BLaER1 (cell line): ENCODE measurements at regions not wholly inside any gene's neighbourhood (a gene's known extent, or its start where the extent isn't known, plus 50 kb on each side); places are given as distances from the start of the nearest gene placed in this dataset.

ENCODE experiments used
- H3K27ac ChIP-seq: shearing (Covaris generic); formaldehyde crosslinking; 2 replicates; pipeline ENCODE4 v1.8.1; 2022
- H3K27me3 ChIP-seq: shearing (Covaris generic); formaldehyde crosslinking; 2 replicates; pipeline ENCODE4 v1.8.1; 2022
- H3K36me3 ChIP-seq: shearing (Covaris generic); formaldehyde crosslinking; 2 replicates; pipeline ENCODE4 v1.8.1; 2022
- H3K4me1 ChIP-seq: shearing (Covaris generic); formaldehyde crosslinking; 2 replicates; pipeline ENCODE4 v1.8.1; 2022
- H3K4me2 ChIP-seq: shearing (Covaris generic); formaldehyde crosslinking; 2 replicates; pipeline ENCODE4 v1.8.1; 2022
- H3K4me3 ChIP-seq: shearing (Covaris generic); formaldehyde crosslinking; 2 replicates; pipeline ENCODE4 v1.8.1; 2022
- H3K9ac ChIP-seq: shearing (Covaris generic); formaldehyde crosslinking; 2 replicates; pipeline ENCODE4 v1.8.1; 2022
- H3K9me3 ChIP-seq: shearing (Covaris generic); formaldehyde crosslinking; 2 replicates; pipeline ENCODE4 v1.8.1; 2022
- H4K20me1 ChIP-seq: shearing (Covaris generic); formaldehyde crosslinking; 2 replicates; pipeline ENCODE4 v1.8.1; 2022
- Cebpa-rat ChIP-seq: shearing (Covaris generic); IDR thresholded peaks from 2 replicates; pipeline ENCODE4 v1.8.1; 2022

GRCh38 chr10:90352288-90352687 lies 505.6 kb downstream of the HTR7 start:
- Histone ChIP-seq H3K9ac (no peak overlapping the region), H3K36me3 (no peaks in the 10 kb centered on the region), H3K27ac (no peak overlapping the region)

GRCh38 chr10:90354914-90355313 lies 502.9 kb downstream of the HTR7 start:
- Histone ChIP-seq H3K27me3 (no peaks in the 10 kb centered on the region), H3K27ac (no peak overlapping the region), H3K4me2 (no peak overlapping the region), H4K20me1 (no peaks in the 10 kb centered on the region), H3K4me1 (no peaks in the 10 kb centered on the region), H3K36me3 (no peaks in the 10 kb centered on the region), H3K4me3 (no peak overlapping the region), H3K9ac (no peak overlapping the region), H3K9me3 (no peaks in the 10 kb centered on the region)
- TF ChIP-seq Cebpa-rat = no peak

More at GRCh38 chr10:90352288-90352687, 505.6 kb downstream of the HTR7 start:
- Histone ChIP-seq H4K20me1 (no peaks in the 10 kb centered on the region), H3K4me2 (no peak overlapping the region), H3K4me3 (no peak overlapping the region), H3K4me1 (no peaks in the 10 kb centered on the region), H3K9me3 (no peaks in the 10 kb centered on the region), H3K27me3 (no peaks in the 10 kb centered on the region)
- TF ChIP-seq Cebpa-rat = no peak

- Histone ChIP-seq H3K4me2 (no peak overlapping the region), H4K20me1 (no peaks in the 10 kb centered on the region), H3K36me3 (no peaks in the 10 kb centered on the region), H3K9ac (no peak overlapping the region), H3K4me1 (no peaks in the 10 kb centered on the region), H3K27me3 (no peaks in the 10 kb centered on the region), H3K4me3 (no peak overlapping the region), H3K9me3 (no peaks in the 10 kb centered on the region), H3K27ac (no peak overlapping the region)
- no peak for TF ChIP-seq Cebpa-rat
Observed at GRCh38 chr10:90363799-90364483, 493.9 kb downstream of the HTR7 start.

GRCh38 chr10:90372451-90372850 lies 485.4 kb downstream of the HTR7 start:
- peaks cover 6% of the 10 kb centered on the region; the same call in 1 of the 2 replicates for H3K9me3 ChIP-seq
- H3K27ac ChIP-seq = no peak overlapping the region
- H3K4me2 ChIP-seq = no peak overlapping the region
- no peak overlapping the region for H3K4me3 ChIP-seq
- no peaks in the 10 kb centered on the region for H3K4me1 ChIP-seq
- no peaks in the 10 kb centered on the region for H3K27me3 ChIP-seq
- H3K36me3 ChIP-seq = no peaks in the 10 kb centered on the region
- no peaks in the 10 kb centered on the region for H4K20me1 ChIP-seq
- no peak overlapping the region for H3K9ac ChIP-seq
- no peak for TF ChIP-seq Cebpa-rat

GRCh38 chr10:90373911-90374310 lies 483.9 kb downstream of the HTR7 start:
- H3K9ac ChIP-seq = no peak overlapping the region
- H4K20me1 ChIP-seq = no peaks in the 10 kb centered on the region
- no peak overlapping the region for H3K27ac ChIP-seq
- H3K4me3 ChIP-seq = no peak overlapping the region
- no peak overlapping the region for H3K4me2 ChIP-seq
- no peaks in the 10 kb centered on the region for H3K4me1 ChIP-seq
- no peak for TF ChIP-seq Cebpa-rat
- H3K27me3 ChIP-seq = no peaks in the 10 kb centered on the region
- no peaks in the 10 kb centered on the region for H3K36me3 ChIP-seq
- H3K9me3 ChIP-seq = peaks cover 6% of the 10 kb centered on the region; the same call in 1 of the 2 replicates

- no peaks in the 10 kb centered on the region for H4K20me1 ChIP-seq
- no peak for TF ChIP-seq Cebpa-rat
- no peaks in the 10 kb centered on the region for H3K36me3 ChIP-seq
Observed at GRCh38 chr10:90378524-90379076, 479.2 kb downstream of the HTR7 start.

GRCh38 chr10:90381468-90381867 lies 476.4 kb downstream of the HTR7 start:
- no peak overlapping the region for H3K27ac ChIP-seq
- H3K4me1 ChIP-seq = peaks cover 5% of the 10 kb centered on the region
- H3K9me3 ChIP-seq = no peaks in the 10 kb centered on the region
- H3K4me3 ChIP-seq = no peak overlapping the region
- no peak overlapping the region for H3K4me2 ChIP-seq
- H3K36me3 ChIP-seq = no peaks in the 10 kb centered on the region
- H3K27me3 ChIP-seq = no peaks in the 10 kb centered on the region
- no peak overlapping the region for H3K9ac ChIP-seq
- H4K20me1 ChIP-seq = no peaks in the 10 kb centered on the region
- TF ChIP-seq Cebpa-rat = no peak

More at GRCh38 chr10:90378524-90379076, 479.2 kb downstream of the HTR7 start:
- H3K4me2 ChIP-seq = no peak overlapping the region
- H3K9ac ChIP-seq = no peak overlapping the region
- H3K4me1 ChIP-seq = no peaks in the 10 kb centered on the region
- no peaks in the 10 kb centered on the region for H3K9me3 ChIP-seq
- H3K4me3 ChIP-seq = no peak overlapping the region
- no peak overlapping the region for H3K27ac ChIP-seq
- H3K27me3 ChIP-seq = no peaks in the 10 kb centered on the region

GRCh38 chr10:90389876-90390275 lies 468.0 kb downstream of the HTR7 start:
- H3K9ac ChIP-seq = no peak overlapping the region
- no peak for TF ChIP-seq Cebpa-rat
- H4K20me1 ChIP-seq = no peaks in the 10 kb centered on the region
- peaks cover 17% of the 10 kb centered on the region for H3K4me1 ChIP-seq
- no peak overlapping the region for H3K27ac ChIP-seq
- H3K9me3 ChIP-seq = no peaks in the 10 kb centered on the region
- no peaks in the 10 kb centered on the region for H3K36me3 ChIP-seq
- H3K4me2 ChIP-seq = no peak overlapping the region
- no peak overlapping the region for H3K4me3 ChIP-seq
- H3K27me3 ChIP-seq = no peaks in the 10 kb centered on the region

- no peak overlapping the region for H3K4me3 ChIP-seq
- H4K20me1 ChIP-seq = no peaks in the 10 kb centered on the region
- no peak overlapping the region for H3K27ac ChIP-seq
- H3K4me1 ChIP-seq = peaks cover 6% of the 10 kb centered on the region; the same call in 1 of the 2 replicates
- no peaks in the 10 kb centered on the region for H3K27me3 ChIP-seq
- no peaks in the 10 kb centered on the region for H3K36me3 ChIP-seq
- H3K4me2 ChIP-seq = no peak overlapping the region
- no peak for TF ChIP-seq Cebpa-rat
- no peak overlapping the region for H3K9ac ChIP-seq
- no peaks in the 10 kb centered on the region for H3K9me3 ChIP-seq
Observed at GRCh38 chr10:90394311-90394710, 463.5 kb downstream of the HTR7 start.

GRCh38 chr10:90396721-90397120 lies 461.1 kb downstream of the HTR7 start:
- Histone ChIP-seq H3K4me2 (no peak overlapping the region), H3K27ac (no peak overlapping the region), H3K4me1 (peaks cover 6% of the 10 kb centered on the region; the same call in 1 of the 2 replicates), H4K20me1 (no peaks in the 10 kb centered on the region), H3K4me3 (no peak overlapping the region), H3K9me3 (no peaks in the 10 kb centered on the region), H3K36me3 (no peaks in the 10 kb centered on the region), H3K9ac (no peak overlapping the region), H3K27me3 (no peaks in the 10 kb centered on the region)
- TF ChIP-seq Cebpa-rat = no peak
